ENCODE measurements at regions not wholly inside any gene's neighbourhood (a gene's known extent, or its start where the extent isn't known, plus 50 kb on each side); places are given as distances from the start of the nearest gene placed in this dataset.

DNA sequence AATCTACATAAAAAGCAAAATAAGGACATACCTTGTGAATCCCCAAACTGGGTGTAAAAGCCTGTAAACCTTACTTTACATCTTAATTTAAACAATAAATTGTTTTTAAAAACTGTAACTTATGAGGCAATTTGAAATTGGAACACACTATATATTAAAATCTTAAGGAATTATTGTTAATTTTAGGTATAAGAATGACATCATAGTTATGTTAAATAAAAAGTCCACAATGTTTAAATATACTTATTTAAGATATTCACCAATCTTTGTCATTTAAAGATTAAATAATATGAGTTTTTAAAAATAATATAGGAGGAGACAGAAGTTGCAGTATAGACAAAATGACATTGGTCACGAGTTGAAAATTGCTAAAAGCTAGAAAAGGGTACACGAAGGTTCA, 621.9 kb upstream of the POU3F2 start:
- Histone ChIP-seq H2AFZ (ENCODE audit: low read depth, low read length, poor library complexity, severe bottlenecking) (no peak overlapping the region), H3K9ac (ENCODE audit: low read length) (no peak overlapping the region), H3K9me2 (ENCODE audit: insufficient read depth) (no peaks in the 10 kb centered on the region), H3K4me2 (ENCODE audit: low read length) (no peak overlapping the region), H3K27ac (ENCODE audit: low read depth, low read length) (no peak overlapping the region), H3K4me3 (replicated peaks in 1 of 2; ENCODE audit: low read depth in 1 of 2, low read length in 2 of 2) (no peak overlapping the region), H3K36me3 (ENCODE audit: control insufficient read depth in 1 of 2, insufficient read depth in 2 of 2, low read length in 2 of 2) (no peaks in the 10 kb centered on the region), H3K4me1 (ENCODE audit: control insufficient read depth in 1 of 2, insufficient read depth in 2 of 2, low read length in 2 of 2) (no peaks in the 10 kb centered on the region), H4K20me1 (ENCODE audit: insufficient read depth) (no peaks in the 10 kb centered on the region), H3K79me2 (ENCODE audit: insufficient read depth, low read length) (no peaks in the 10 kb centered on the region), H3K27me3 (ENCODE audit: insufficient read depth, low read length) (no peaks in the 10 kb centered on the region), H3K9me3 (ENCODE audit: control insufficient read depth in 1 of 2, insufficient read depth in 1 of 2, low read depth in 1 of 2, low read length in 2 of 2) (no peaks in the 10 kb centered on the region)
- no TSS peak for BruUV-seq (replicated peaks)
- ChIA-PET POLR2A (no interaction called here), RAD21 (ENCODE audit: low non-redundant PET in 1 of 2, low total read pairs in 2 of 2, uncharacterized antibody in 2 of 2, unreplicated experiment in 2 of 2) (no interaction called here), CTCF (no interaction called here)
- intact Hi-C loops (cut with micrococcal nuclease) = no loop called here
- DNase-seq (ENCODE audit: low read depth, low spot score) = no peak
- no peak for ATAC-seq
- TF ChIP-seq SIN3A (IDR thresholded peaks at IDR 0.05; ENCODE audit: low read depth) (no peak), EZH2 (IDR thresholded peaks at IDR 0.05) (no peak), FOSL1 (IDR thresholded peaks at IDR 0.05; ENCODE audit: low read depth) (no peak), SP1 (IDR thresholded peaks at IDR 0.05; ENCODE audit: low read depth) (no peak), JUND (IDR thresholded peaks at IDR 0.05) (no peak), ZFX (IDR thresholded peaks at IDR 0.05) (no peak), POLR2A (IDR thresholded peaks at IDR 0.05; ENCODE audit: borderline replicate concordance, extremely low read depth, insufficient read depth, insufficient read length) (no peak), RAD21 (IDR thresholded peaks at IDR 0.05; ENCODE audit: low read depth) (no peak), CBX3 (IDR thresholded peaks at IDR 0.05; ENCODE audit: low read depth) (no peak), POLR2AphosphoS5 (IDR thresholded peaks at IDR 0.05; ENCODE audit: low read depth, low read length) (no peak), EGR1 (IDR thresholded peaks at IDR 0.05; ENCODE audit: low read depth) (no peak)
- TF ChIP-seq, protein P1, sequence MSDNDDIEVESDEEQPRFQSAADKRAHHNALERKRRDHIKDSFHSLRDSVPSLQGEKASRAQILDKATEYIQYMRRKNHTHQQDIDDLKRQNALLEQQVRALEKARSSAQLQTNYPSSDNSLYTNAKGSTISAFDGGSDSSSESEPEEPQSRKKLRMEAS (IDR thresholded peaks at IDR 0.05) = no peak

DNA sequence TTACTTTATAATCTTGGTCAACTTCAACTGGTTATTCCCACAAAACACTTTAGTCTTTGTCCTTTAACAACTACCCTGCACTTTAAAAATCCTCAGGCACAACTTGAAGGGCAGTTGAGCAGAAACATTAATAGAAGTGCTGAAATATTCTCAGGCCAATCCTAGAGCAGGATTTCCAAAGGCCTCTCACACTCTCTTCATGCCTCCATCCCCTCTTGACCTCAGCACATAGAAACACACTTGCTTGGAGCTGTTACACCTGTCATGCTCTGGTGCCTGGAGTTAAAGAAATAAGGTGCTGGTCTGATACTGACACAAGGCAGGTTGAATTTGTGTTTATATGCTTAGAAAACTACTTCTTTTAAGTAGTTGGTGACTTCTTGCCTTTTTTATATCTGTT, 618.8 kb upstream of the POU3F2 start:
- no TSS peak for BruUV-seq (replicated peaks)
- no peak overlapping the region for H2AFZ ChIP-seq (ENCODE audit: low read depth, low read length, poor library complexity, severe bottlenecking)
- intact Hi-C loops (cut with micrococcal nuclease) = no loop called here
- ATAC-seq (no peak), DNase-seq (ENCODE audit: low read depth, low spot score) (no peak)
- no peak overlapping the region for H3K4me2 ChIP-seq (ENCODE audit: low read length)
- no peaks in the 10 kb centered on the region for H3K79me2 ChIP-seq (ENCODE audit: insufficient read depth, low read length)
- H3K36me3 ChIP-seq (ENCODE audit: control insufficient read depth in 1 of 2, insufficient read depth in 2 of 2, low read length in 2 of 2) = no peaks in the 10 kb centered on the region
- POLR2A ChIA-PET = no interaction called here
- H3K4me3 ChIP-seq (replicated peaks in 1 of 2; ENCODE audit: low read depth in 1 of 2, low read length in 2 of 2) = no peak overlapping the region
- no peaks in the 10 kb centered on the region for H4K20me1 ChIP-seq (ENCODE audit: insufficient read depth)
- H3K9me2 ChIP-seq (ENCODE audit: insufficient read depth) = no peaks in the 10 kb centered on the region
- no peaks in the 10 kb centered on the region for H3K27me3 ChIP-seq (ENCODE audit: insufficient read depth, low read length)
- no peak for TF ChIP-seq CEBPB (IDR thresholded peaks at IDR 0.05; ENCODE audit: low read depth)
- TF ChIP-seq CBX3 (IDR thresholded peaks at IDR 0.05; ENCODE audit: low read depth) = no peak
- TF ChIP-seq RAD21 (IDR thresholded peaks at IDR 0.05; ENCODE audit: low read depth) = no peak
- no peak for TF ChIP-seq POLR2AphosphoS5 (IDR thresholded peaks at IDR 0.05; ENCODE audit: low read depth, low read length)
- no peak for TF ChIP-seq JUND (IDR thresholded peaks at IDR 0.05)
- TF ChIP-seq EZH2 (IDR thresholded peaks at IDR 0.05) = no peak
- TF ChIP-seq EGR1 (IDR thresholded peaks at IDR 0.05; ENCODE audit: low read depth) = no peak
- TF ChIP-seq ZFX (IDR thresholded peaks at IDR 0.05) = no peak
- TF ChIP-seq ELF1 (IDR thresholded peaks at IDR 0.05; ENCODE audit: borderline replicate concordance, low read depth) = no peak
- no peak for TF ChIP-seq YY1 (IDR thresholded peaks at IDR 0.05; ENCODE audit: extremely low read depth, insufficient replicate concordance, low read depth, low read length)
- TF ChIP-seq, protein P2, sequence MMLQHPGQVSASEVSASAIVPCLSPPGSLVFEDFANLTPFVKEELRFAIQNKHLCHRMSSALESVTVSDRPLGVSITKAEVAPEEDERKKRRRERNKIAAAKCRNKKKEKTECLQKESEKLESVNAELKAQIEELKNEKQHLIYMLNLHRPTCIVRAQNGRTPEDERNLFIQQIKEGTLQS (IDR thresholded peaks at IDR 0.05) = no peak
- no peak for TF ChIP-seq TCF7L2 (IDR thresholded peaks at IDR 0.05; ENCODE audit: borderline replicate concordance, extremely low read depth, insufficient read depth, insufficient read length)
- CTCF ChIA-PET = no interaction called here
- no peaks in the 10 kb centered on the region for H3K4me1 ChIP-seq (ENCODE audit: control insufficient read depth in 1 of 2, insufficient read depth in 2 of 2, low read length in 2 of 2)
- RAD21 ChIA-PET (ENCODE audit: low non-redundant PET in 1 of 2, low total read pairs in 2 of 2, uncharacterized antibody in 2 of 2, unreplicated experiment in 2 of 2) = no interaction called here
- H3K9ac ChIP-seq (ENCODE audit: low read length) = no peak overlapping the region
- no peaks in the 10 kb centered on the region for H3K9me3 ChIP-seq (ENCODE audit: control insufficient read depth in 1 of 2, insufficient read depth in 1 of 2, low read depth in 1 of 2, low read length in 2 of 2)
- H3K27ac ChIP-seq (ENCODE audit: low read depth, low read length) = no peak overlapping the region

Data from HCT116 (cell line).